SK-N-MC (cell line): ENCODE measurements at regions not wholly inside any gene's neighbourhood (a gene's known extent, or its start where the extent isn't known, plus 50 kb on each side); places are given as distances from the start of the nearest gene placed in this dataset.

Experiments used
- EZH2 ChIP-seq: fragments of 200-600 bp; sonication (generic); IDR thresholded peaks from one replicate; pipeline ENCODE4 v1.6.1; 2017; ENCODE audit warnings: antibody characterized with exemption
- FOXP2 ChIP-seq: optimal IDR thresholded peaks from 2 replicates; pipeline ENCODE3; 2011; ENCODE audit warnings: mild to moderate bottlenecking, moderate library complexity; ENCODE audit not compliant: insufficient read depth; ENCODE audit errors: extremely low read length, control extremely low read depth
- POLR2AphosphoS5 ChIP-seq: IDR thresholded peaks from 2 replicates; pipeline ENCODE4 v1.6.1; 2012; ENCODE audit warnings: mild to moderate bottlenecking, low read depth, low read length, borderline replicate concordance

GRCh38 chr14:28946267-28946666 lies 179.7 kb downstream of the FOXG1 start:
- no peak for TF ChIP-seq POLR2AphosphoS5
- no peak for TF ChIP-seq EZH2
- no peak for TF ChIP-seq FOXP2
